DMS53 treated with DMSO at 0.1 percent for 48 hours (cell line): ENCODE measurements at regions not wholly inside any gene's neighbourhood (a gene's known extent, or its start where the extent isn't known, plus 50 kb on each side); places are given as distances from the start of the nearest gene placed in this dataset.
A peak's percentile ranks its signal among the peaks of the same experiment; 100 is the strongest.
"Not testable (repeated sequence)": the region's sequence is repeated elsewhere in the genome, so short reads cannot be mapped to it uniquely, and the experiment has no call there.

Experiments
- DNase-seq: peaks from one replicate; lab custom pipeline; 2025; ENCODE audit not compliant: unreplicated experiment; lab: John Stamatoyannopoulos, UW

DNA sequence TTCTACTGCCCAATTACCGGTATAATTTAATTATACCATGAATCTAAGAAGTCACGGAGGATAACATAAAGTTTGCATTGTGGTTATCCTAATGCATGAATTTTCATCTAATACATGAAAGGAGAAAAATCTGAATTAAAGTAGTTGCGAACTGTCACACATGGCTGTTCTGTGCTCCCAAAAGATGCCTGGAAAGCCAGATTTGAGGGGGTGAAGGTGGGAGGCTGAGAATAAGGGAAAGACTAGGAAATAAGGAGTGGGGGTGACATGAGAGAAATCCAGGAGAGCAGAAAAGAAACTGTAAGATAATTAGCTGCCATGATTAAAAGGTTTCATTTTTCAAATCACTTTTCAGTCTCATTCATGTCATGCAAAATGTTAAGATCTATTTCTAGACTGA lies 1582.7 kb downstream of the STIM2 start:
- DNase-seq: no peak

GRCh38 chr4:28443801-28444412 lies 1583.3 kb downstream of the STIM2 start:
- DNase-seq: no peak

DNA sequence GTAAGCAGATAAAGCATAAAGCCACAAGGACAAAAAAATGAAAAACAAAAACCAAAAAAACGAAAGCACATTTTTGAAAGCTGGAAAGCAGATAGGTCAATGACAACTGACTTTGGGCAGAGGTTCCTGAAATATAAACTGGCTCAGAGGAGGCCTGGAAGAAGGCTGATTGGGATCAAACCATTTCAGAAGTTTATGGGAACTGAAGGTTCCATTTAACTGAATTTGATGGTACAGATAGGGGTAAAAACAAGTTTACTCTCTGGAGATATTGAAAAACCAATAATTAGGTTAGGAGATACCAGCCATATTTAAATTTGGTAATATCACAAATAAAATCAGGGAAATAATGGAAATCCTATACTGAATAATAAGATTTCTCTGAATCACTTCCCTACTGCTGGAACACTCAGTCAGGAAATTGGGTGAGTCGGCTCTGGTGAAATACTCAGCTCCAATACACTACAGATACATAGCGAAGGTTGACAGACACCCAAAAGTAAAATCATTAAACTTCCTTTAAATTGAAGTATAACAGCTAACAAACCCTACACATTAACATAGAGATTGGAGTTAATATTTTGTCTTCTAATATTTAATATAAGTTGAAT lies 1584.3 kb downstream of the STIM2 start:
- DNase-seq: no peak

DNA sequence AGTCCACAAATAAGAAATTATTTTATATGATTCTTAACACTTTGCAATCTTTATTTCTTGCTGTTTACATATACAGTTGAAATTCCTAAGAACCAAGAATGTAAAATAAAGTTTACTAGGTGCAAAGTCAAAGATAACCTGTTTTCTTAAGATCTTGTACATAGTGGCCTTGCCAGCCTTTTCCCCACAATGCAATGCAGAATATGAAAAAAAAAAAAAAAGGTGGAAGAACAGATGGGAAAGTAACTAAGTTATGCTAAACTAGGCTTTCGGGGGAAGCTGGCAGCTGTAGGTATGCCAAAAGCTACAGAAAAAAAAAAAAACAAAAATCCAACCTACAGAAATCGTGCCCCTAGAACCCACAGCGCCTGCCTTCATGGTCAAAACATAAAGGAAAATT lies 1588.4 kb downstream of the STIM2 start:
- DNase-seq: no peak

- DNase-seq: no peak
Measured at GRCh38 chr4:28451346-28451745, 1590.7 kb downstream of the STIM2 start.

- DNase-seq: peak; percentile 39
Measured at GRCh38 chr4:28462766-28463700, 1602.4 kb downstream of the STIM2 start.

- no peak for DNase-seq
Measured at GRCh38 chr4:28464823-28465222, 1604.2 kb downstream of the STIM2 start.

DNA sequence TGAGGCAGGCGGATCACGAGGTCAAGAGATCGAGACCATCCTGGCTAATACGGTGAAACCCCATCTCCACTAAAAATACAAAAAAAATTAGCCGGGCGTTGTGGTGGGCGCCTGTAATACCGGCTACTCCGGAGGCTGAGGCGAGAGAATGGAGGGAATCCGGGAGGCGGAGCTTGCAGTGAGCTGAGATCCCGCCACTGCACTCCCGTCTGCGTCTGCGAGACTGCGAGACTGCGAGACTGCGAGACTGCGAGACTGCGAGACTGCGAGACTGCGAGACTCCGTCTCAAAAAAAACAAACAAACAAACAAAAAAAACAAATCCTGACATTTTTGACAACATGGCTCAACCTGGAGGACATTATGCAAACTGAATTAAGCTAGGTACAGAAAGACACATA lies 1606.2 kb downstream of the STIM2 start:
- not testable (repeated sequence) for DNase-seq

- DNase-seq: no peak
Measured at GRCh38 chr4:28469387-28469786, 1608.7 kb downstream of the STIM2 start.

DNA sequence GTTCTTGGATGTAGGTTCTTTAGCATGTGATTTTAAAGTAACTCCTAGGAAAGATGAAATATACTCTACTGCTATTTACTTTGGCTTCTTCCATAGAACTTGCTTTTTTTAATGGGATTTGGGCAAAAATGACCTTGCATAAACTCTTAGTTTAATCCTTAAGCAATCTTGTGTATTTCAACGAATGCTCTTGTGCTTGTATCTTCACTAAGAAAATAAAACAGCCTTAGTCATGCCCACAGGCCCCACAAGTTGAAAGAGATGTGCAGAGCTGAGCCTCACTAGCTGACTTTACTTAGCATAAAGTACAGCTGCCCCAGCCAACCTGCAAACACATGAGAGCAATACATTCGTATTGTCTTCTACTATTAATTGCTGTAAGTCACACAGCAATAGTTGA lies 1609.2 kb downstream of the STIM2 start:
- DNase-seq: no peak

- no peak for DNase-seq
Measured at GRCh38 chr4:28475381-28475780, 1614.7 kb downstream of the STIM2 start.

DNA sequence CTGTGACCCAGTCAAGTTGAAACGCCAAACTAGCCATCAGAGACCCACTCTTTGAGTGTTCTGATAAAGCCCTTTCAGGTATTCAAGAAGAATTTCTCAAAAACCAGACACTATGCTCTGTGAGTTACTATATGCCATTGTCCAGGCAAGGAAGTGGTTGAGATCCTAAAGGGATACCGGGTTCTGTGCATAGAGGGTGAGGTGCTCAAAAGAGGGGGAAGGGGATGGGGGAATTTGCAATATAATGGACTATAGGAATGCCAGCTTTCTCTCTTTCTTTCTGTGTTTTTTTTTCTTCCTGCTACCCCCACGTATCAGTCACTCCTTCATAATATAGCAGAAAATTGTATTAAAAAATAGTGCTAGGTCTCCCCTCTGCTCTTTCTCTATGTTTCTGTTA lies 1619.0 kb downstream of the STIM2 start:
- no peak for DNase-seq

DNA sequence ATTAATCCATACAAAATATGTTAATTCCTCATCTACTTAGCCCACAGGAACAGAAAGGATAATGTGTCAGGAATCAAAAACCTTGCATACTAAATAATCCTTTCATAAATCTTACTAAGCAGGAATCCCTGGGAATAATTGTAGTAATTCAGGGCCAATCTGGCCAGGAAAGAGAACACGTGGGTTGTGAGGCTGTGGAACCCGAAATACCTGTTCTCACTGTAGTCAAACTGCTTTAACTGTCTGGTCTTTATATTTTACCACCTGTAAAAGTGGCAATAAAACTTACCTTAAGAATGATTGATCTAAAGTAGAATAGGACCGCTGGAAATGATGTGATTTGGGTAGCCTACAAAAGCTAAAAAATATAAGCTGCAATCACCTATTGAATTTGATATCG lies 1620.9 kb downstream of the STIM2 start:
- DNase-seq: peak; percentile 89

GRCh38 chr4:28482580-28483270 lies 1622.1 kb downstream of the STIM2 start:
- DNase-seq: no peak

- DNase-seq: no peak
Measured at GRCh38 chr4:28488021-28488420, 1627.4 kb downstream of the STIM2 start.

- peak; percentile 26 for DNase-seq
Measured at GRCh38 chr4:28490669-28491068, 1630.0 kb downstream of the STIM2 start.

GRCh38 chr4:28505064-28505463 lies 1644.4 kb downstream of the STIM2 start:
- DNase-seq: no peak

DNA sequence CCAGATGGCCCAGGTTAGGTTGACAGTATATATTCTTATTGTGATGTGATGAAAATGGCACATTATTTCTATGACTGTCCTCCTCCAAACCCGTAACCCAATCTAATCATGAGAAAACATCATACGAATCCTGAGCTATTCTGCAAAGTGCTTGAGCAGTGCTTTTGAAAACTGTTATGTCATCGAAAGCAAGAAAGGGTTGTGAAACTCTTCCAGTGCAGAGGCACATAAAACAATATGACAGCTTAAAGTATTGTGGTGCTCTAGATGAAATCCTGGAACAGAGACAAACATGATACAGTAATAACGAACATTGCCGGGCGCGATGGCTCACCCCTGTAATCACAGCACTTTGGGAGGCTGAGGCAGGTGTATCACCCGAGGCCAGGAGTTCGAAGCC lies 1648.0 kb downstream of the STIM2 start:
- DNase-seq: no peak

DNA sequence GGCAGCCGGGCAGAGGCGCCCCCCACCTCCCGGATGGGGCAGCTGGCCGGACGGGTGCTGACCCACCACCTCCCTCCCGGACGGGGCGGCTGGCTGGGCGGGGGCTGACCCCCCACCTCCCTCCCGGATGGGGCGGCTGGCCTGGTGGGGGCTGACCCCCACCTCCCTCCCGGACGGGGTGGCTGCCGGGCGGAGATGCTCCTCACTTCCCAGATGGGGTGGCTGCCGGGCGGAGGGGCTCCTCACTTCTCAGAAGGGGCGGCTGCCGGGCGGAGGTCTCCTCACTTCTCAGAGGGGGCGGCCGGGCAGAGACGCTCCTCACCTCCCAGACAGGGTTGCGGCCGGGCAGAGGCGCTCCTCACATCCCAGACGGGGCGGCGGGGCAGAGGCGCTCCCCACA lies 1654.1 kb downstream of the STIM2 start:
- DNase-seq: not testable (repeated sequence)

DNA sequence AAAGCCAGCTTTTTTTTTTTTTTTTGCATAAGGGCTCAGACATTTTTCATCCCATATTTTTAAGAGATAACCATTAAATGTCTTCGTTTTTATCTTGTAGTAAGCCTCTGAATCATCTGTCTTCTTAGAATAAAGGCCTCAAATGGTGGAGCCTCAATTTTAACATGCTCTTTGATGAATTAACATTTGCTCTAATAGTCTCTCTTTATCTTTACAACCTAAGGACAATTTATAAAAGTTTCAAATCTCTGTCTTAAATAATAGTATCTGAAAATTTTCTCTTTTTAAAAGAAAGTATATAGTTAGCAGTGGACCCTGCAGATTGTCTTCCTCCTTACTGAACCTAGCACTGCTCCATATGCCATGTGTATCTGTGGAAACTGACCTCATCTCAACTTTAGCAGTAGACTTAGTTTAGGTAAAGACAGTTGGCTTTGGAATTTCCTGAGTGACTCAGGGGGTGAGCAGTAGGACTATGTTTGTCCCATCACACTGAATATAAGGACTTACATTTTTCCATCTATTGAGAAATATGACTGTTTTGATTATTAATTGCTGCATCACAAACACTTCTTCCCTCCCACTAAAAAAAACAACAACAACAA lies 1658.0 kb downstream of the STIM2 start:
- no peak for DNase-seq

DNA sequence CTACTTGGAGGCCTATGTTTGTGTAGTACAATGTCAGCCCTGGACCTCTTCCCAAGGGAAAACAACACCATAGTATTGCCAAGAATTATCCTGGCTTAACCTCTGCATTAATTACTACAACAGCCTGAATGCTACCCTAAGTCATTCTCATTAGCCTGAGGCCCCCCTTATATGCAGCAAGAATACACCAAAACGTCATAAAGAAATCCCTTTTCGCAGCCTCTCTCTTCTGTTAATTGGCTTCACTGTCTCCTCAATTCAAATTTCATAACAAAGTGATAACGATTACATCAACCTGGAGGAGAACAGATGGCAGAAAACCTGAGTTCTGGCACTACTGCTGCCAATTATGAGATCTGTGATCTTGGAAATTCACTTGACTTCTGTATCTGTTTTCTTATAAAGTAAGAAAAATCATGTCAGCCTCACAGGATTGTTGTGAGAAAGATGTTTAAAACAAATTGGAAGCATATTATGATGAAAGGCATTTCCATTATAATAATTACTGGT lies 1663.1 kb downstream of the STIM2 start:
- DNase-seq: no peak
